ENCODE measurements at regions not wholly inside any gene's neighbourhood (a gene's known extent, or its start where the extent isn't known, plus 50 kb on each side); places are given as distances from the start of the nearest gene placed in this dataset.

DNA sequence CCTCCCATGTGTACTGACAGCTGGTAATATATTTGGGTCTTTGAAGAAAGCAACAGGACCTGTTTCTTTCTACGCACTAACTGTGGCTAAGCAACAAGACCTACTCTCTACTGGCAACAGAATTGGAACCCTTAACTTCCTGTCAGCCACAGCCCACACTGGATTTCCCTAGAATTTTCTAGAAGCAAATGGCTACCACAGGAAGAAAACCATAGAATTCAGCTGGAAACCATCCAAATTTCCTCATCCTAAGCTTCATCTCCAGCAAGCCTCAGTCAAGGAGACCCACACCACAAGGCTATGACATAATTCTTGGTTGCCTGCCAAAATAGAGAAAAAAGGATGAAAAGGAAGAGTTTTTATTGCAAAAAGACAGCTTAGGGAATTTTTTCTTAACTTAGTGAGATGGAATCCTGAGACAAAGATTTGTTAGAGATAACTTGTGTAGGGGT is 171.8 kb upstream of the TNC start:
- Histone ChIP-seq H2AK5ac (ENCODE audit: insufficient read length, low read length) (no peak overlapping the region), H3K4me2 (ENCODE audit: insufficient read depth, insufficient read length, low read length) (no peak overlapping the region), H3K79me2 (ENCODE audit: insufficient read depth, low read length) (no peaks in the 10 kb centered on the region), H4K91ac (ENCODE audit: insufficient read length, low read depth, low read length) (no peak overlapping the region), H3K14ac (ENCODE audit: insufficient read depth, low read length) (no peak overlapping the region), H3K9me3 (ENCODE audit: control insufficient read depth, low read depth, low read length) (no peaks in the 10 kb centered on the region), H3K23me2 (ENCODE audit: insufficient read length, low read depth, low read length, poor library complexity, severe bottlenecking) (no peaks in the 10 kb centered on the region), H3K79me1 (ENCODE audit: insufficient read depth, low read depth, low read length, poor library complexity, severe bottlenecking) (no peaks in the 10 kb centered on the region), H2BK20ac (ENCODE audit: low read depth, low read length, poor library complexity, severe bottlenecking) (no peak overlapping the region), H3K4me1 (ENCODE audit: insufficient read depth, low read length) (peaks cover 8% of the 10 kb centered on the region; the same call in 1 of the 2 replicates), H3K18ac (ENCODE audit: insufficient read length, low read depth, low read length) (no peak overlapping the region), H3K9ac (ENCODE audit: extremely low read depth, insufficient read length, low read length) (no peak overlapping the region), H3K23ac (ENCODE audit: insufficient read length, low read depth, low read length) (no peak overlapping the region), H3K27me3 (ENCODE audit: insufficient read depth, low read length) (no peaks in the 10 kb centered on the region), H2BK12ac (ENCODE audit: insufficient read length, low read depth, low read length) (no peak overlapping the region), H2BK15ac (ENCODE audit: low read depth, low read length) (no peak overlapping the region), H3T11ph (ENCODE audit: low read length) (no peak overlapping the region), H4K8ac (replicated peaks; ENCODE audit: insufficient read length, low read depth, low read length) (no peak overlapping the region), H3K56ac (ENCODE audit: insufficient read length, low read depth, low read length) (no peak overlapping the region), H2AFZ (ENCODE audit: low read length) (no peak overlapping the region), H4K20me1 (ENCODE audit: control insufficient read depth, insufficient read depth, insufficient read length) (no peaks in the 10 kb centered on the region), H3K4ac (ENCODE audit: low read depth, low read length) (no peak overlapping the region), H2BK5ac (ENCODE audit: insufficient read length, low read length) (no peak overlapping the region), H4K5ac (ENCODE audit: insufficient read length, low read depth, low read length) (no peak overlapping the region), H2BK120ac (ENCODE audit: low read depth, low read length, poor library complexity, severe bottlenecking) (no peak overlapping the region), H3K27ac (ENCODE audit: insufficient read length, low read depth, low read length) (no peak overlapping the region)
- Mint-ChIP-seq H3K36me3 (ENCODE audit: insufficient read depth in 1 of 3, low read depth in 3 of 3) (no peaks in the 10 kb centered on the region), H3K4me3 (no peak overlapping the region), H3K9me3 (no peaks in the 10 kb centered on the region), H3K27me3 (ENCODE audit: low read depth) (peaks cover 4% of the 10 kb centered on the region), H3K4me1 (peaks cover 8 to 16% of the 10 kb centered on the region in 2 experiments), H3K27ac (no peak overlapping the region)
- WGBS (ENCODE audit: extremely low coverage, insufficient read length, low lambda C conversion rate): no CpG with 5 or more reads among the region's 1 CpG
- DNase-seq: no peak
- TF ChIP-seq, protein P1, sequence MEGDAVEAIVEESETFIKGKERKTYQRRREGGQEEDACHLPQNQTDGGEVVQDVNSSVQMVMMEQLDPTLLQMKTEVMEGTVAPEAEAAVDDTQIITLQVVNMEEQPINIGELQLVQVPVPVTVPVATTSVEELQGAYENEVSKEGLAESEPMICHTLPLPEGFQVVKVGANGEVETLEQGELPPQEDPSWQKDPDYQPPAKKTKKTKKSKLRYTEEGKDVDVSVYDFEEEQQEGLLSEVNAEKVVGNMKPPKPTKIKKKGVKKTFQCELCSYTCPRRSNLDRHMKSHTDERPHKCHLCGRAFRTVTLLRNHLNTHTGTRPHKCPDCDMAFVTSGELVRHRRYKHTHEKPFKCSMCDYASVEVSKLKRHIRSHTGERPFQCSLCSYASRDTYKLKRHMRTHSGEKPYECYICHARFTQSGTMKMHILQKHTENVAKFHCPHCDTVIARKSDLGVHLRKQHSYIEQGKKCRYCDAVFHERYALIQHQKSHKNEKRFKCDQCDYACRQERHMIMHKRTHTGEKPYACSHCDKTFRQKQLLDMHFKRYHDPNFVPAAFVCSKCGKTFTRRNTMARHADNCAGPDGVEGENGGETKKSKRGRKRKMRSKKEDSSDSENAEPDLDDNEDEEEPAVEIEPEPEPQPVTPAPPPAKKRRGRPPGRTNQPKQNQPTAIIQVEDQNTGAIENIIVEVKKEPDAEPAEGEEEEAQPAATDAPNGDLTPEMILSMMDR (conservative IDR thresholded peaks at IDR 0.05): no peak
